ENCODE measurements at regions not wholly inside any gene's neighbourhood (a gene's known extent, or its start where the extent isn't known, plus 50 kb on each side); places are given as distances from the start of the nearest gene placed in this dataset.

GRCh38 chr7:82701949-82702348 is 258.4 kb upstream of the CACNA2D1 start:
- Mint-ChIP-seq H3K9me3 (ENCODE audit: low read depth) (peaks cover 3% of the 10 kb centered on the region), H3K36me3 (no peaks in the 10 kb centered on the region), H3K4me3 (no peak overlapping the region), H3K27me3 (no peaks in the 10 kb centered on the region), H3K27ac (no peak overlapping the region), H3K4me1 (no peaks in the 10 kb centered on the region)
- CTCF ChIA-PET: no interaction called here
- ATAC-seq (no peak), DNase-seq (no peak)

GRCh38 chr7:82700741-82701140 is 257.2 kb upstream of the CACNA2D1 start:
- peaks cover 3% of the 10 kb centered on the region for H3K9me3 Mint-ChIP-seq (ENCODE audit: low read depth)
- no peak overlapping the region for H3K27ac Mint-ChIP-seq
- H3K27me3 Mint-ChIP-seq: no peaks in the 10 kb centered on the region
- CTCF ChIA-PET: interaction anchor here (0.7 kb wide), 1 partner anchor 13 kb away, joined by 3 read pairs; no protein-coding TSS in a partner anchor
- DNase-seq (no peak), ATAC-seq (no peak)
- no peaks in the 10 kb centered on the region for H3K36me3 Mint-ChIP-seq
- H3K4me3 Mint-ChIP-seq: no peak overlapping the region
- no peaks in the 10 kb centered on the region for H3K4me1 Mint-ChIP-seq

- H3K27ac Mint-ChIP-seq: no peak overlapping the region
- H3K4me3 Mint-ChIP-seq: no peak overlapping the region
- CTCF ChIA-PET: no interaction called here
- no peak for ATAC-seq
- no peaks in the 10 kb centered on the region for H3K27me3 Mint-ChIP-seq
- H3K36me3 Mint-ChIP-seq: no peaks in the 10 kb centered on the region
- DNase-seq: no peak
- peaks cover 3% of the 10 kb centered on the region for H3K9me3 Mint-ChIP-seq (ENCODE audit: low read depth)
- H3K4me1 Mint-ChIP-seq: no peaks in the 10 kb centered on the region
Observed at GRCh38 chr7:82699773-82700186, 256.2 kb upstream of the CACNA2D1 start.

GRCh38 chr7:82697897-82698296 is 254.3 kb upstream of the CACNA2D1 start:
- no peak for DNase-seq
- H3K27ac Mint-ChIP-seq: no peak overlapping the region
- no peaks in the 10 kb centered on the region for H3K36me3 Mint-ChIP-seq
- H3K4me3 Mint-ChIP-seq: no peak overlapping the region
- H3K27me3 Mint-ChIP-seq: no peaks in the 10 kb centered on the region
- ATAC-seq: no peak
- CTCF ChIA-PET: no interaction called here
- H3K4me1 Mint-ChIP-seq: no peaks in the 10 kb centered on the region
- peaks cover 3% of the 10 kb centered on the region for H3K9me3 Mint-ChIP-seq (ENCODE audit: low read depth)

- no peak for DNase-seq
- no peak for ATAC-seq
- H3K27ac Mint-ChIP-seq: no peak overlapping the region
- H3K36me3 Mint-ChIP-seq: no peaks in the 10 kb centered on the region
- no peaks in the 10 kb centered on the region for H3K4me1 Mint-ChIP-seq
- H3K4me3 Mint-ChIP-seq: no peak overlapping the region
- peaks cover 3% of the 10 kb centered on the region for H3K9me3 Mint-ChIP-seq (ENCODE audit: low read depth)
- CTCF ChIA-PET: no interaction called here
- H3K27me3 Mint-ChIP-seq: no peaks in the 10 kb centered on the region
Observed at GRCh38 chr7:82696631-82697030, 253.1 kb upstream of the CACNA2D1 start.

- Mint-ChIP-seq H3K4me3 (no peak overlapping the region), H3K27me3 (no peaks in the 10 kb centered on the region), H3K36me3 (no peaks in the 10 kb centered on the region), H3K9me3 (ENCODE audit: low read depth) (no peaks in the 10 kb centered on the region), H3K27ac (no peak overlapping the region), H3K4me1 (no peaks in the 10 kb centered on the region)
- CTCF ChIA-PET: no interaction called here
- DNase-seq (no peak), ATAC-seq (no peak)
Observed at GRCh38 chr7:82694022-82694421, 250.4 kb upstream of the CACNA2D1 start.

- no peak for DNase-seq
- no peaks in the 10 kb centered on the region for H3K27me3 Mint-ChIP-seq
- CTCF ChIA-PET: no interaction called here
- no peak overlapping the region for H3K27ac Mint-ChIP-seq
- no peaks in the 10 kb centered on the region for H3K9me3 Mint-ChIP-seq (ENCODE audit: low read depth)
- H3K4me3 Mint-ChIP-seq: no peak overlapping the region
- no peaks in the 10 kb centered on the region for H3K4me1 Mint-ChIP-seq
- ATAC-seq: no peak
- H3K36me3 Mint-ChIP-seq: no peaks in the 10 kb centered on the region
Observed at GRCh38 chr7:82690929-82691328, 247.4 kb upstream of the CACNA2D1 start.

GRCh38 chr7:82685214-82685613 is 241.6 kb upstream of the CACNA2D1 start:
- Mint-ChIP-seq H3K4me3 (no peak overlapping the region), H3K9me3 (ENCODE audit: low read depth) (no peaks in the 10 kb centered on the region), H3K27ac (no peak overlapping the region), H3K36me3 (no peaks in the 10 kb centered on the region), H3K4me1 (no peaks in the 10 kb centered on the region), H3K27me3 (no peaks in the 10 kb centered on the region)
- DNase-seq (no peak), ATAC-seq (no peak)
- CTCF ChIA-PET: no interaction called here

GRCh38 chr7:82678716-82679115 is 235.1 kb upstream of the CACNA2D1 start:
- Mint-ChIP-seq H3K36me3 (peaks cover 6% of the 10 kb centered on the region), H3K4me1 (peaks cover 22% of the 10 kb centered on the region), H3K9me3 (ENCODE audit: low read depth) (peaks cover 8% of the 10 kb centered on the region), H3K4me3 (peak overlapping the region; percentile 47), H3K27ac (peak overlapping the region; percentile 94), H3K27me3 (no peaks in the 10 kb centered on the region)
- ATAC-seq: peak; percentile 60
- CTCF ChIA-PET: no interaction called here
- no peak for DNase-seq

- peak overlapping the region; percentile 47 for H3K4me3 Mint-ChIP-seq
- peaks cover 6% of the 10 kb centered on the region for H3K36me3 Mint-ChIP-seq
- CTCF ChIA-PET: no interaction called here
- H3K9me3 Mint-ChIP-seq (ENCODE audit: low read depth): peaks cover 8% of the 10 kb centered on the region
- H3K4me1 Mint-ChIP-seq: peaks cover 22% of the 10 kb centered on the region
- DNase-seq (no peak), ATAC-seq (peak; percentile 28)
- H3K27ac Mint-ChIP-seq: peak overlapping the region; percentile 94
- H3K27me3 Mint-ChIP-seq: no peaks in the 10 kb centered on the region
Observed at GRCh38 chr7:82678259-82678658, 234.7 kb upstream of the CACNA2D1 start.

GRCh38 chr7:82677493-82677892 is 233.9 kb upstream of the CACNA2D1 start:
- no peaks in the 10 kb centered on the region for H3K27me3 Mint-ChIP-seq
- DNase-seq: peak; percentile 80
- peaks cover 22% of the 10 kb centered on the region for H3K4me1 Mint-ChIP-seq
- CTCF ChIA-PET: no interaction called here
- H3K27ac Mint-ChIP-seq: peak overlapping the region; percentile 89
- H3K4me3 Mint-ChIP-seq: no peak overlapping the region
- peaks cover 6% of the 10 kb centered on the region for H3K36me3 Mint-ChIP-seq
- H3K9me3 Mint-ChIP-seq (ENCODE audit: low read depth): peaks cover 8% of the 10 kb centered on the region
- ATAC-seq: peak; percentile 95

- peak overlapping the region; percentile 89 for H3K27ac Mint-ChIP-seq
- DNase-seq: no peak
- no peaks in the 10 kb centered on the region for H3K27me3 Mint-ChIP-seq
- peaks cover 6% of the 10 kb centered on the region for H3K36me3 Mint-ChIP-seq
- ATAC-seq: no peak
- peaks cover 22% of the 10 kb centered on the region for H3K4me1 Mint-ChIP-seq
- H3K4me3 Mint-ChIP-seq: no peak overlapping the region
- H3K9me3 Mint-ChIP-seq (ENCODE audit: low read depth): peaks cover 8% of the 10 kb centered on the region
- CTCF ChIA-PET: no interaction called here
Observed at GRCh38 chr7:82676777-82677463, 233.3 kb upstream of the CACNA2D1 start.

- DNase-seq: no peak
- Mint-ChIP-seq H3K27ac (no peak overlapping the region), H3K4me1 (peaks cover 22% of the 10 kb centered on the region), H3K4me3 (no peak overlapping the region), H3K27me3 (no peaks in the 10 kb centered on the region), H3K9me3 (ENCODE audit: low read depth) (peaks cover 8% of the 10 kb centered on the region), H3K36me3 (peaks cover 6% of the 10 kb centered on the region)
- no peak for ATAC-seq
- CTCF ChIA-PET: no interaction called here
Observed at GRCh38 chr7:82675396-82675795, 231.8 kb upstream of the CACNA2D1 start.

GRCh38 chr7:82674268-82674667 is 230.7 kb upstream of the CACNA2D1 start:
- no peak for ATAC-seq
- Mint-ChIP-seq H3K27ac (no peak overlapping the region), H3K4me3 (no peak overlapping the region), H3K9me3 (ENCODE audit: low read depth) (peaks cover 8% of the 10 kb centered on the region), H3K27me3 (no peaks in the 10 kb centered on the region), H3K36me3 (peaks cover 5% of the 10 kb centered on the region), H3K4me1 (peaks cover 18% of the 10 kb centered on the region)
- CTCF ChIA-PET: no interaction called here
- DNase-seq: no peak

GRCh38 chr7:82672078-82672477 is 228.5 kb upstream of the CACNA2D1 start:
- Mint-ChIP-seq H3K4me1 (peaks cover 4% of the 10 kb centered on the region), H3K27ac (no peak overlapping the region), H3K36me3 (peaks cover 3% of the 10 kb centered on the region), H3K27me3 (no peaks in the 10 kb centered on the region), H3K4me3 (no peak overlapping the region), H3K9me3 (ENCODE audit: low read depth) (peaks cover 7% of the 10 kb centered on the region)
- DNase-seq (no peak), ATAC-seq (no peak)
- CTCF ChIA-PET: no interaction called here

All from activated CD8-positive, alpha-beta memory T cell treated with anti-CD3 and anti-CD28 coated beads, Interleukin-2, amount 10 ng/mL, durations not matched to agents 7 days and 5 days (primary cell).